GM18505 (cell line): ENCODE measurements at regions not wholly inside any gene's neighbourhood (a gene's known extent, or its start where the extent isn't known, plus 50 kb on each side); places are given as distances from the start of the nearest gene placed in this dataset.
"Not testable (repeated sequence)": the region's sequence is repeated elsewhere in the genome, so short reads cannot be mapped to it uniquely, and the experiment has no call there.

Experiments
- ATAC-seq: cut with Tn5 transposase; IDR thresholded peaks from one replicate; pipeline ENCODE4 v1.9.1; 2021; ENCODE audit not compliant: unreplicated experiment
- POLR2A ChIP-seq: IDR thresholded peaks from 4 replicates; pipeline ENCODE4 v1.6.1; 2011; ENCODE audit warnings: borderline replicate concordance; ENCODE audit not compliant: insufficient read depth, insufficient read length; ENCODE audit errors: extremely low read depth

DNA sequence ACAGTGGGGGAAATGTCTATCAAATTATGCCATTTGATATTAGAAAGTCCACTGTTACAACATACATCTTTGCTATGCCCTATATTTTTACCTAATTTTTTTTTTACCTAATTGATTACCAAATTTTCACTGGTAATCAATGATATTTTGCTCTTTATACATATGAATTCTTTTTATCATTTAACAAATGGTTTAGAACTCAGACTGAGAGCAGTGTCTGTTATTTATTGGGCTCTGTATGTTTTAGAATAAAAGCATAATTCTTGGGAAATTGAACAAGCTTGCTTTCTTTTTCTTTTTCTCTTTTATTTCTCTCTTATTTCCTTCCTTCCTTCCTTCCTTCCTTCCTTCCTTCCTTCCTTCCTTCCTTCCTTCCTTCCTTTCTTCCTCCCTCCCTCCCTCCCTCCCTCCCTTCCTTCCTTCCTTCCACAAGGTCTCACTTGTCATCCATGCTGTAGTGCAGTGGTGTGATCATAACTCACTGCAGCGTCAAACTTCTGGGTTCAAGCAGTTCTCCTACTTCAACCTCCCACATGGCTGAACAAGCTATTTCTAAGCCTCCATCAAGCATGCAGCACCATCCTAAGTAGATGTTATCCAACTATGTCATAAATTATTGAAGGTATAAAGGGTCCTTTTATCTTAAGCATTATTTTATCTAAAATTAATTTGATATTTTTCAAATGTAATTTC lies 911.7 kb upstream of the CITED2 start:
- no peak for ATAC-seq
- no peak for TF ChIP-seq POLR2A

DNA sequence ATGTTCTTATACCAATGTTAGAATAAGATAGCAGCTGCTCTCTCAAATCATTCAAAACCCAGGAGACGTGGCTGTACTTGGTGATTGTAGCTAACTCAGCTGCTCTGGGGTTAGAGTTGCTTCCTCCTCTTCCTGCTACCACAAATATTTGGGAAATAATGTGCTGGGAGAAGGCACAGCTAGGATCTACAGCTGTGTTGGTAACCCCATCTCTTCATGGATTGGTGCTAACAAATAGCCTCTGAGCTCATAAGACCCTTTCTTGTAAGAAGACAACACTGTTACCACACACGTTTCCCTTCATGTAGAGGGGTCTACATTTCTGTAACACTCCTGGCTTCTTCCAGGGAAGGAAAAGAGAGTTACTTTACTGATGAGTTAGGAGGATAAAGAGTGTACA lies 911.0 kb upstream of the CITED2 start:
- no peak for TF ChIP-seq POLR2A
- no peak for ATAC-seq

DNA sequence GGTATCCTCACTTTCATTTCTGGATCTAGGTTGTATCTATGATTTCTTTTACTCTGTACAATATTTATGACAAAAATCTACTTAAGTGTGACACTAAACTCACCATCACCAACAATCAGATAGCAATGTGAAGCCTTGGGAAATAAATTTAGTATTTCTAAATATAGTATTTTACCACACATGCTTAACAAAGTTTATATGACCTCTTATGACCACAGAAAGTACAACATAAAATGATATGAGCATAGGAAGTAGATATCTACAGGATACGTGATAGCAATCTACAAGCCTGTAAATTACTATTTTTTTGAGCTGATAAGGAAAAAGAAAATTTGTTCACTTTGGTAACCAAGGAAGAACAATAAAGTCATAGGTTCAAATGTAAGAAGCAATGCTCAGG lies 910.4 kb upstream of the CITED2 start:
- TF ChIP-seq POLR2A: no peak
- no peak for ATAC-seq

DNA sequence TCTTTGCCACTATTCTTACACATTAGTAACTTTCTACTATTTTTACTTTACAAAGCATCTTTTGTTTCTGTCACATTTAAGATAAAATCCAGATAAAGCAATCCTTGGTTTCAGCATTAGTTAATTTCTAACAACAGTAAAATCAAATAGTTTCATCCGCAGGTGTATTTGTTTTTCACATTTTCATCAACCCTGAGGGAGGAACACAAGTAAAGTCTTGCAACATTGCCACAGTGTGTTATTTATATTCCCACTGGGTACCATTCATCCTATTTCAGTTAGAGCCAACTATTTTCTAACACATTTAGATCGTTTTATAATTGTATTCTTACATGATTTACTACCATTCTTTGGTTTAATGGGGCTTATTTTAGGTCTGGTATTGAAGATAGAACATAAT lies 908.7 kb upstream of the CITED2 start:
- ATAC-seq: no peak
- no peak for TF ChIP-seq POLR2A

DNA sequence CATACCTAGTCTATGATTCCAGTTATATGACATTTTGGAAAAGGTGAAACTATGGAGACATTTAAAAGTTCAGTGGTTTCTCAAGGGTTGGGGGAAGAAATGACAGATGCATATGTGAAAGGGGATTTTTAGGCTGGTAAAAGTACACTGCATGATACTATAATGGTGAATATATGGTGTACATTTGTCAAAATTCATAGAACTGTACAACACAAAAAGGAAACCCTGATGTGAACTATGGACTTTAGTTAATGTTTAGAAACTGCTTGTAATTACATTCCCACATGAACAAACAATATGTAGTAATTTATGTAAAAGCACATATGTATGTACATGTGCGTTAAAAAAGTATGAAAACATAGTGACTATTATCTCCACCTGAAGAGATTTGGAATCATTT lies 907.3 kb upstream of the CITED2 start:
- no peak for ATAC-seq
- TF ChIP-seq POLR2A: no peak

DNA sequence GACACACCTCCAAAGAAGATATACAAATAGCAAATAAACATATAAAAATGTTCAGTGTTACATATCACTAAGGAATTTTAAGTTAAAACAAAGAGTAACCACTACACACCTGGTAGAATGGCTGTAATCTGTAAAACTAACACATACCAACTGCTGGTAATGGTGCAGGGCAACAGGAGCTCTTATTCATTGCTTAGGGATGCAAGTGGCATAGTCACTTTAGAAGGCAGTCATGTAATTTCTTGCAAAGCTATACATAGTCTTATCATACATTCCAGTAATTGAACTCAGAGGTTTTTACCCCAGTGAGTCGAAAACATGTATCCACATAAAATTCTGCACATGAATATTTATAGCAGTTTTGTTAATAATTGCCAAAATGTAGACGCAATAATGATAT lies 906.8 kb upstream of the CITED2 start:
- no peak for TF ChIP-seq POLR2A
- ATAC-seq: no peak

DNA sequence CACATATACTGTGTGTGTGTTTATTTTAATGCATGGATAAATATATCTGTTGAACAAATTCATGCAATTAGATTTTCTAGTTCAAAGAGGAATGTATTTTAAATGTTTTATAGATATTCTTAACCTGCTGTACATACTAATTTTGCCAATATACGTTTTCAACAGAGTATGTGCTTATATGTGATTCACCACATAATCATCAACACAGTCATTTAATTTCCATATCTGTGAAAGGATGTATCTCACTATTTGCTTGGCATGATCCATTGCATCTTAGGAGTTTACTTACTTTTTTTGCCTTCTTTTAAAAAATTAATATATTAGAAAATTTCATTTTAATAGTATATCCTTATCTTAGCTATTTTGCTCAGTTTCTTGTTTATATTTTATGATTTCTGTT lies 902.3 kb upstream of the CITED2 start:
- TF ChIP-seq POLR2A: no peak
- no peak for ATAC-seq

DNA sequence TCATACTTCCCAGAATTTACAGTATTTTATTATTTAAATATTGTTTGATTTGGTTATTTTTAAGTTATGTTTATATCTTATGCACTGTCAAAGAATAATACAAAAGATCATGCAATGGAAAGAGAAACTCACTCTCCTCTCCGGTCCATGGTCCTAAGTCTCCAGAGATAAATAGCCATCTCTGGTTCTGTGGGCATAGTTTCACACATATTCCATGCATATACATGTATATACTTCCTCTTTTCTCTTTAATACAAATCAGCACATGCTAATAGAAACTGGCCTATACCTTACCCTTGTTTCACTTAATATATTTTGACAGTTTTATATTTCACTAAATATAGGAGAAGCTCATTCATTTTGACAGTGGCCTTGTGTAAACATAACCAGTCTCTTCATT lies 901.7 kb upstream of the CITED2 start:
- ATAC-seq: no peak
- no peak for TF ChIP-seq POLR2A

DNA sequence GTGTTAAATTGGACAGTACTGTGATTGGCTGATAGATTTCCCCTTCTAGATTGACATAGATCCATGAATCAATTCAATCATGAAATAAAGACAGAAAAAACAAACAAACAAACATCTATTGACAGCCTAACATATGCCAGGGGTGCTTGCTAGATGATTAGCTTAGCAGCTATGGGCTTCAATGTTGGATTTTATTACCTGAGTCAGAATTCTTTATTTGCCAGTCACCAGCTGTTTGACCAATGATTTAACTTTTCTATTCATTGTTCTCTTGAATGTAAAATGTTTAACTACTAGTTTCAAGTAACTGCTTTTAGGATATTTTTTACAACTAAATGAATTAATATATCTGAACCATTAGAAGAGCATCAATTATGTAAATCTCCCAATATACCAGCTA lies 901.3 kb upstream of the CITED2 start:
- ATAC-seq: no peak
- no peak for TF ChIP-seq POLR2A

DNA sequence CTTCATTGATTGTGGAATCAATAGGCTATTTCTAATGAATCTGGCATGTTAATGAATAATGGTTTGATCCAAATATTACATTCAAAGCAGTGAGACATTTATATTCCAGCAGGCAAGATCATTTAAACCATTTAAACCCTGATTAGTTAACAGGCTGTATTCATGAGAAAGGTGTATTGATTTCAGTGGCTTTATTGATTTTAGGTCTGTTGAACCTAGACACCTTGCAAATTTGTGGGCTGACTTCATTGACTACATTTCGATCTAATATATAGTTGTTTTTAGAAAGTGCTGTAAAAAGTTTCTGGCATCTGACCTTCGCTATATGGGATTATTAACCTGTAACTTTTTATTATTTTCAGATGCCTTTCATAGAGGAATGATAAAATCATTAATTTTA lies 900.1 kb upstream of the CITED2 start:
- TF ChIP-seq POLR2A: no peak
- ATAC-seq: no peak

DNA sequence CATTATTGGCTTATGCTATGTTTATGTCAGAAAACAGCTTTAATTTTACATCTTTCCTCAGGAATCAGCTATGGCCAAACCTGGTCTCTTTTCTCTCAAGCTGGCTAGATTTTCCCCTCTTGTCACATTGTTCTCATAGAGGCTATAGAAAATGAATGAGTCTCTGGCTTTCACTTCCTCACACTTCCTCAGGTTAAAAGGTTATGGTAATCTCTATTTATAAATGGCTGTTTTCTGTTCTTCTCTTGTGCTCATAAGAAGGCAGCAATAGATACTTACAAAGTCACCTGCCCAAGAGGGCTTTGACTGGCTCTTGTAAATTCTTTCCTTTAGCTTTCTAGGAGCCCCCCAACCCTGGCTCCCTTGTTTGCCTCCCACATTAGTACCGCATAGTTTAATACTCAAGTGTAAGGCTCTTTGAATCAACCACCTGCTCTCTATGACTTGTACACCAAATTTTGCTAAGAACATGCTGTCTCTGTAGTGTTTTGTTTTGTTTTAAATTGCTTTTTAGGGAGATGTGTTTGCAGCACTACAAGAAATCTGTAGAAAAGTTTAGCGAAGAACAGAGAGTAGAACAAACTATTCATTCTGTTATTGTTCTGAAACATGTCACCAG lies 897.4 kb upstream of the CITED2 start:
- peak; percentile 100 for ATAC-seq
- TF ChIP-seq POLR2A: no peak

DNA sequence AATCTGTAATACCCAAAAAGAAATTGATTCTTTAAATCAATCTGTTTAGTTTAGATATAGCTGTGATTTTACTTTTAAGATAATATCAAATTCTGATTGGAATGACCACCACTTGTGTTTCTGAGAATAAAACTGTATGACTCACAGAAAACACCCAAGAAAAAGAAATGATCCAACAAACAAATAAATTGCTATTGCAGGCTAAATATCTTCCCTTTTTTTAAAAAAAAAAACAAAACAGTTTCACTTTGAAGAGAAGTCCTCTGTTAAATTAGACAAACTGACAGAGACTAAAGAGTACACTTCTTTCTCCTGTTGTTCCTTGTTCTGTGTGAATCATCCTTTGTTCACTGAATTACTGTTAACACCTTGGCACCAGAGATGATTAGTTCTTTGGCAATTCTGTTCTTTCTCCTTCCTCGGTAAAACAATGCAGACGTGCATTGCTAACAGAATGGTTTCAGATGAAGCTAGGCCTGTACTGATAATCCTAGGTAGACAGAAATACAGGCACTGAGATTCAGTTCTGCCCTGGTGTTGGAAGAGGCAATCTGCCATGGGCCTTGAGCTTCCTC lies 895.2 kb upstream of the CITED2 start:
- ATAC-seq: no peak
- TF ChIP-seq POLR2A: no peak

DNA sequence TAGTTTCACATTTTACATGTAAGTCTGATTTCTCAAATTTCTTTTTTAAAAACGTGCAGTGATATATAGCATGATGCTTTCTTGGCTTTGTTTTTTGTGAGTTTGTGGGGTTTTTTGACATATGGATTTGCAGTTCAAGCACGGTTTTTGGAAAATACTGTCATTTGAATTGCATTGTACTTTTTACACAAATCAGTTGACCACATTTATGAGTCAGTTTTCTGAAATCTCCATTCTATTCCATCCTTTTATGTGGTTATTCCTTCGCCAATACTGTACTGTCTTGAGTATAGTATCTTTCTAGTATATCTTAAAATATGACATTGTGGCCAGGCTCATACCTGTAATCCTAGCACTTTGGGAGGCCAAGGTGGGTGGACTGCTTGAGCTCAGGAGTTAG lies 890.0 kb upstream of the CITED2 start:
- no peak for ATAC-seq
- no peak for TF ChIP-seq POLR2A

DNA sequence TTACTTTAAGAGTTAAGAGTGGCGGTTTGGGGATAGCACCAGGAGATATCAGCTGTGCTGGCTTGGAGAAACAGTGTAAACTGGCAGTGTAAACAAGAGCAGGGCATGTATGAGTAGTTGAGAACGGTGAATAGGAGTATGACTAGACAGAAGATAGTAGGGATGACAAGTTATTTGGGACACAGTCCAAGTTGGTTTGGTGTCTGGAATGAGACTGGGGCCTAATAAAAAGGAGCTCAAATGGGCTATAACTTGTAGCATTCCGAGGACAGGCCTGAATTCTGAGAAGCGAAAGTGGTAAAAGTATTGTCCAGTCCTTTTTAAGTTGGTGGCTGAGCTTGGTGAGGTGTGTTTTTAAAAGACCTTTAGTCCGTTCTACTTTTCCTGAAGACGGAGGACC lies 883.9 kb upstream of the CITED2 start:
- not testable (repeated sequence) for ATAC-seq

DNA sequence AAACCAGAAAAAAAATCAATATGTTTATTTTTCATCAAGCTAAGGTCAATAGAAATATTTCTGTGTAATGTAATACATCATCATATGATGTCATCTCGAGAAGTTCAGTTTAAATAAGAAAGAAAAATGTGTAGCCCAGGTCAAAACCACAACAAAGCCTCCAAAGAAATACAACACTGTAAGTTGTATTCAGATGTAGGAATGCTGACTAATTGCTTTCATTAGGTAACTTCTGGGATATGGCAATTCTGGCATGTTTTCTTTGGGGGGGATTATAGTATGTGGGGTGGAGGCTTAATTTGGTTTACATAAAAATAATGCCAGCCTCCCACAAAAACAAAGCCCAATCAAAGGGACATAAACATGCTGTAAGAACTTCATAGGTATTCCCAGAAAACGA lies 881.8 kb upstream of the CITED2 start:
- no peak for ATAC-seq
- TF ChIP-seq POLR2A: no peak

DNA sequence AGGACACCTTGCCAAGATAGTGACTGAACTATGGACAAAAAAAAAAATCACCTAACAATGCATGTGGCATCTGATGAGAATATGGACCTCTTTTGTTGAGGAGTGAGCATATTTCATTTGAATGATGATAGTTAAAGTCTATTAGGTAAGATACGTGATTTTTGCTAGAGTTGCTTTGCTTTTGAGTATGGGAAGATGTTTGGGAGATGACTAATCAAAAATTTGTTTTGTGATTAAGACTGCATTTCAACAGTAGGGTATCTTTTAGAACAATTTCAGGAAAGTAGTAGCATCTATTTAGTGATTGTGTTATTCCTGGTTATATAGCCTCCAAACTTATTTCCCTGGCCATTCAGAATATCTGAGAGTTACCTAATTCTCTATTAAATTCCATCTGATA lies 878.6 kb upstream of the CITED2 start:
- ATAC-seq: no peak
- TF ChIP-seq POLR2A: no peak
